ENCODE measurements at regions not wholly inside any gene's neighbourhood (a gene's known extent, or its start where the extent isn't known, plus 50 kb on each side); places are given as distances from the start of the nearest gene placed in this dataset.

DNA sequence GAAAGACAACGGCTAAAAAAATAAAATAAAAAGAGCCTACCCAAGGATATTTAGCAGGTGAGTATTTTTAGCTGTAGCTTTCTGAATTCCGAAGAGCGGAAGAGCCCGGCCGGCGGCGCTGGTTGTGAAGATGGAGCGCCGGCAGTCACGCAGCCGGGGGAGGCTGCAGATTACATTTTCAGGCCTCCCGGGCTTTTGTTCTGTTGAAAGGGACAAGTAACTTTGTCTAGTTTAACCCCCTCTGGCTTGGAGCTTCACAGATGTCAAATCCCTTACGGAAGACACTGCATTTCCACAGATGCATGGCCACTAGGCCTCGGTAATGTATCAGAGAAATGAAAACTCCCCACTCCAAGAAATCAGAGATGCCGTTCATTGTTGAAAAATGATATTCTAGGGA, 497.6 kb upstream of the MKI67 start:
- no peak for DNase-seq (ENCODE audit: low spot score)

DNA sequence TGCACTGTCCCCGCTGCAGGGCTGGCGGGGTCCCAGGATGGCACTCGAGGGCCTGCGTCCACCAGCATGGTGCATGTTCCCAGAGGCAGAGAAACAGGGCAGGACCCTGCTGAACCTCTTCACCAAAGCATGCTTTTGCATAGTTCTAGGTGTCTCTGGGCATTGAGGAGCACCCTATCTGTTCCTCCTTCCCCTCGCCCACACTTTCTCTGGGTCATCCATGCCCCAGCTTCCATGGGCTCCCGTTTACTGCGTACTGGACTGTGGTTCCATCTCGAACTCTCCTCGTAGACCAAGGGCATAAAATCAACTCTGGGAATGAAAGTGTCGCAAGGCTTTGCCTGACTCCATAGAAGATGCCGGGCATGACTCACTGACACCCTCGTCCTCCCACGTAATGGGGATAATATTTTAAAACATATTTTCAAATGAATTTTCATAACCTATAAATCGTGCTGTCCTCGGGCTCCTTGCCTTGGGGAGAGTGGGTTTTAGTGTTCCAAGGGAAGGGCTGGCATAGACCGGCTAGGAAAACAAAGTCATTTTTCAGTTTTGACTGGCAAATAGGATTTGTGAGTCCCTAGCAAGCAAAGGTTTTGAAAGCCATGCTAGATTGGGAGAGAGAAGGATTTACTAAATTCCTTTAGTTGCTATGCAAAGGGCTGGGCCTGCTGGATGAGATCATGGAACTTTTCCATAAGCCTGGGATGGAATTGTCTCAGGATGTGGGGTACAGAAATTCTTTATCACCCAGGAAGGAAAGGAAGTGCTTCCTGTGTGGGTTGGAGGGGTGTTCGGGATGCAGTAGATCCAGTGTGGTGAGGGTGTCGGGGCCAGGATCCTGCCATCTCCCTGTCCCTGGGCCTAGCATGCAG, 498.7 kb upstream of the MKI67 start:
- DNase-seq (ENCODE audit: low spot score): no peak

- no peak for DNase-seq (ENCODE audit: low spot score)
Observed at GRCh38 chr10:128625926-128626325, 499.7 kb upstream of the MKI67 start.

GRCh38 chr10:128626397-128627000, 500.3 kb upstream of the MKI67 start:
- DNase-seq (ENCODE audit: low spot score): no peak

- no peak for DNase-seq (ENCODE audit: low spot score)
Observed at GRCh38 chr10:128627811-128628210, 501.6 kb upstream of the MKI67 start.

GRCh38 chr10:128628252-128628651, 502.0 kb upstream of the MKI67 start:
- DNase-seq (ENCODE audit: low spot score): no peak

- DNase-seq (ENCODE audit: low spot score): no peak
Observed at GRCh38 chr10:128629111-128630096, 503.2 kb upstream of the MKI67 start.

DNA sequence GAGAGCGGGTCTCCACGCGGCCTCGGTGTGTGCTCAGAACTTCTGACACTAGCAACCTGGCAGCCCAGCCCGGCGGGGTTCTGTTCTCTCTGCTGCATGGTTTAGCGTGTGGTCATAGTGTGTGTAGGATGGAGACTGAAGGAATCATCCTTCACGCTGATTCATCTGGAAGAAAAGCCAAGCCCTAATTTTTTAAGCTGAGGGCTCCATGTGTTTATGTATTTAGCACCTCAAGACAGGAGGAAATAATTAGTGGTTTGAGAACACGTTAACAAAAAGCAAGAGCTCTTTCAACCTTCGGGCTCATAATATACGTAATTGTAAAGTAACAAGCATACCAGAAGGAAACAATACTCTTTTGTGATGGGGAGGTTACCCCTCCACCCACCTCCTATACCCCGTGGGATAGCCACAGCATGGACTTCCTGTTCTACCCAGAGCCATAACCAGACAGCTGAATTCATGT, 504.6 kb upstream of the MKI67 start:
- DNase-seq (ENCODE audit: low spot score): no peak

GRCh38 chr10:128631801-128632241, 505.6 kb upstream of the MKI67 start:
- no peak for DNase-seq (ENCODE audit: low spot score)

DNA sequence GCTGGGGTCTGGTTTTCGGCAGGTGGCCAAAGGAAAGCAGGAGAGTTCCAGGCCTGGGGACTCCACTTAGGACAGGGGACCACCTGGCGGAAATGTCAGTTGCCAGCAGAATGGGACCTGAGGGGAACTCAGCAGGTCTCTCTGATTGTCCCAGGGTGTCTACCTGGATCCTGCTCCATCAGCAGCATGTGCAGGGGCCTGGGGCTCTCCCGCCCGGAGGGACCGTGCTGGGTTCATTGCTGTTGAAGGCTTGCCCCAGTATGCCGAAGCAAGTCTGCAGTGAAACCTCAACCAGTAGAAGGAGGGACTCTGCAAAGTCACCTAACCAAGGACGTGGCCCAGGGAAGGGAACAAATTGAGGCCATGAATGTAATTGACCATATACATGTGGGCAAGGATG, 506.5 kb upstream of the MKI67 start:
- no peak for DNase-seq (ENCODE audit: low spot score)

DNA sequence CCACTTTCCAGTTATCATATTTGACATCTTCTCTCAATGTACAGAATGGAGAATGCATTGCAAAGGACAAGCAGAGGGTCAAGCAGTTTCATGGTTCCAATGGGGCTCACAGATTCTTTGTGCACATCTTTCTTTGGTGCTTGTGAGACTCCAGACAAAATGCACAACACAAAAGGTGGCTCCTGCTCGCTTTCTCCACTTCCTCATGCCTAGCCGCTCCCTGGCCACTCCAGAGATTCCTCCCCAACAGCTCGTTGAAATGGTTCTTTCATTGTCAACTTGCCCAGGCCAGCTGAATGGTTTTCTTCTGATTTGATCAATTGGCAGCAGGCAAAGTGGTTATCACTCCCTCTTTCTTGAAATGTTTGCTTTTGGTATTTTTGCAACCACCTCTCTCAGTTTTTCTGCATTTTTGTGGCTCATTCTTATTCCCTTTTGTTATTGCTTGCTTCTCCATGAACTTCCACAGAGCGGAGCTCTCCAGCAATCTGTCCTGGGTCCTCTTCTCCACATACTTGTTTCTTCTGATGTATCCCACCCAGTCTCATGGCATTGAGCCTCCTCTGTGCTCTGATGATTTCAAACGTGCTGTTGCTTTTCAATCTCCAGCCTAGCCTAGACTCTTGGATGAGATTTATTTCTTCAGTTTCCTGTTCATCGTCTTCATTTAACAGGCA, 507.8 kb upstream of the MKI67 start:
- no peak for DNase-seq (ENCODE audit: low spot score)

- DNase-seq (ENCODE audit: low spot score): no peak
Observed at GRCh38 chr10:128642023-128642422, 515.8 kb upstream of the MKI67 start.

DNA sequence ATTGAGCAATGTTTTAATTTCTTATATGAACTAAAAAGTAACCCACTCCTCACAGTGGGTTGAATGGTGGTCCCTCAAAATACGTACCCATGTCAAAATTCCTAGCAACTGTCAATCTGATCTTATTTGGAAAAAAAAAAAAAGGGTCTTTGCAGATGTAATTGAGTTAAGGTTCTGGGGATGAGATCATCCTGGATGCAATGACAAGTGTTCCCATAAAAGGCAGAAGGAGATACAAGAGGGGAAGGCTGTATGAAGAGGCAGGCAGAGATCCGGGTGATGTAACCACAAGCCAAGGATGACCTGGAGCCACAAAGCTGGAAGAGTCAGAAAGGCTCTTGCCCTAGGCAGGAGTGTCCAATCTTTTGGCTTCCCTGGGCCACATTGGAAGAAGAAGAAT, 516.3 kb upstream of the MKI67 start:
- no peak for DNase-seq (ENCODE audit: low spot score)

DNA sequence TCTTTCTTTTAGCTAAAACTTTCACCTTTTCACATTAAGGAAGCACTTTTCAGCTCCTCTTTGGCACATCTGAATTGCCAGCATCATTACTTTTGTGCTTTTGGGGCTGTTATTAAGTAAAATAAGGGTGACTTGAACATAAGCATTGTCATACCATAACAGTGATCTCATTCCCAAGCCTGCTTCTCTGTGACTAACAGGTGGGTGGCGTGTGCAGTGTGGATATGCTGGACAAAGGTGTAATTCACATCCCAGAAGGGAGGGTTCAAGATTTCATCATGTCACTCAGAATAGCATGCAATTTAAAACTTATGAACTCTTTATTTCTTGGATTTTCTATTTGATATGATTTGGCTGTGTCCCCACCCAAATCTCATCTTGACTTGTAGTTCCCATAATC, 517.4 kb upstream of the MKI67 start:
- DNase-seq (ENCODE audit: low spot score): no peak

GRCh38 chr10:128645486-128645885, 519.3 kb upstream of the MKI67 start:
- DNase-seq (ENCODE audit: low spot score): no peak

GRCh38 chr10:128646956-128647355, 520.7 kb upstream of the MKI67 start:
- no peak for DNase-seq (ENCODE audit: low spot score)

GRCh38 chr10:128657548-128657947, 531.3 kb upstream of the MKI67 start:
- DNase-seq (ENCODE audit: low spot score): no peak

DNA sequence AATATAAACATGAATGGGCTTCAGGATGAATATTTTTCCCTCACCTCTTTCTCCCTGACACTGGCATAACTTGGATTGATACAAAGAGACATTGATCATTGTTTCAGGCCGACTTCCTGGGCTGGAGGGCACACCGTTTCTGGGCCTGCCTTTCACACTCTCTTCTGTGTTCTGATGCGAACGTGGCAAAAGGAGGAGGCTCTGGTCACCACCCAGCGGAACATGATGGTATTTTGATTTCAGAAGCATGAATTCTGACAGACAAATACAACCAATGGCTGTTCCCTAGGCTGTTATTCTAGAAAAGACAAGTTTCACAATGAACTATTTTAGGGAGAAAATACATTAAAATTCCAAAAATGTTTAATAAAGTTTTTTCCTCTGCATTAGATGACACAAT, 534.5 kb upstream of the MKI67 start:
- DNase-seq (ENCODE audit: low spot score): no peak

- DNase-seq (ENCODE audit: low spot score): no peak
Observed at GRCh38 chr10:128661404-128662197, 535.4 kb upstream of the MKI67 start.

DNA sequence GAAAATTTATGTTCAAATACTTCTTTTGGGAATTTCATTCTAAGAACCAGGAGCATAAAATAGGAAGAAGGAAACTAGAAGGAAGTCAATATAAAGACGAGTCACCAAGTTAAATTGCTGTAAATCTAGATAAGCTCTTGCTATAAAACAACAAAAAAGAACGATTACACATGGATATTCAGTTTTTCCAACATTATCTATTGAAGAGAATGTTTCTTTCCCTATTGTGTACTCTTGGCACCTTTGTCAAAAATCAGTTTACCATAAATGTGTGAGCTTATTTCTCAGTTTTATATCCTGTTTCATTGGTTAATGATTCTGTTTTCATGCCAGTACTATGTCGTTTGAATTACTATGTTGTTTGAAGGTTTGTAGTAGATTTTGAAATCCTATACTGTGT, 536.3 kb upstream of the MKI67 start:
- no peak for DNase-seq (ENCODE audit: low spot score)

GRCh38 chr10:128664729-128665128, 538.5 kb upstream of the MKI67 start:
- no peak for DNase-seq (ENCODE audit: low spot score)
